SJSA1 (cell line): ENCODE measurements at regions not wholly inside any gene's neighbourhood (a gene's known extent, or its start where the extent isn't known, plus 50 kb on each side); places are given as distances from the start of the nearest gene placed in this dataset.

Source experiments
- DNase-seq, 2 experiments: peaks; one replicate each; pipeline ENCODE4 v3.0.0-alpha.2; 2015 to 2020; ENCODE audit warnings: low spot score in 2 of 2, low read depth in 1 of 2
- H3K27ac ChIP-seq: fragments of 250-450 bp; sonication (Bioruptor Pico); 2 replicates; pipeline ENCODE4 v1.5.1; 2020; ENCODE audit warnings: mild to moderate bottlenecking, moderate library complexity
- H3K27me3 ChIP-seq: fragments of 250-450 bp; sonication (Bioruptor Pico); replicated peaks from 2 replicates; pipeline ENCODE4 v1.5.1; 2020; ENCODE audit warnings: mild to moderate bottlenecking, moderate library complexity
- H3K36me3 ChIP-seq: fragments of 250-450 bp; sonication (Bioruptor Pico); 2 replicates; pipeline ENCODE4 v1.5.1; 2020; ENCODE audit warnings: mild to moderate bottlenecking
- H3K4me1 ChIP-seq: fragments of 250-450 bp; sonication (Bioruptor Pico); replicated peaks from 2 replicates; pipeline ENCODE4 v1.6.1; 2021; ENCODE audit warnings: mild to moderate bottlenecking
- H3K4me3 ChIP-seq: fragments of 250-450 bp; sonication (Bioruptor Pico); 2 replicates; pipeline ENCODE4 v1.5.1; 2020; ENCODE audit warnings: mild to moderate bottlenecking
- H3K9me3 ChIP-seq: fragments of 250-450 bp; sonication (Bioruptor Pico); replicated peaks from 2 replicates; pipeline ENCODE4 v1.5.1; 2020; ENCODE audit warnings: mild to moderate bottlenecking

- Histone ChIP-seq H3K4me3 (no peak overlapping the region), H3K27me3 (no peaks in the 10 kb centered on the region; the same call in 1 of the 2 replicates), H3K4me1 (no peaks in the 10 kb centered on the region), H3K36me3 (no peaks in the 10 kb centered on the region), H3K9me3 (no peaks in the 10 kb centered on the region), H3K27ac (no peak overlapping the region)
- DNase-seq: no peak
Observed at GRCh38 chr6:18664401-18664800, 277.3 kb downstream of the RNF144B start.

DNA sequence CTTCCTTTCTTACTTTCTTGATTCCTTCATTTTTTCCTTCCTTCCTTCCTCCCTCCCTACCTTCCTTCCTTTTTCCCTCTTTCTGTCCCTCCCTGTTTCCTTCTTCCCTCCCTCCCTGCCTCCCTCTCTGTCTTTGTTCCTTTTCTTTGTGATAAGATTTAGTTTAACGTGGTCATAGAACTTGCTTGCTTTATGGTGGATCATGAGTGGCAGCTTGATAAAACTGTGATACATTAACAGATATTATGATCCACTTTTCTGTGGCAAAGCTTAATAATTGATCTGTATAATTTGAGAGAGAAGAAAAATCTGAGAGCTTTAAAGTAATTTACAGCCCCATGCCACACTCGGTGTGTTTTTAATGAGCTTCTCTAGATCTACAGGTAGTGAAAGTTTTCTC lies 280.5 kb downstream of the RNF144B start:
- Histone ChIP-seq H3K9me3 (no peaks in the 10 kb centered on the region), H3K4me3 (no peak overlapping the region), H3K27ac (no peak overlapping the region), H3K27me3 (no peaks in the 10 kb centered on the region; the same call in 1 of the 2 replicates), H3K4me1 (no peaks in the 10 kb centered on the region), H3K36me3 (no peaks in the 10 kb centered on the region)
- DNase-seq: no peak

GRCh38 chr6:18668994-18669393 lies 281.8 kb downstream of the RNF144B start:
- H3K9me3 ChIP-seq: no peaks in the 10 kb centered on the region

GRCh38 chr6:18672852-18673251 lies 285.7 kb downstream of the RNF144B start:
- no peaks in the 10 kb centered on the region for H3K36me3 ChIP-seq

More at GRCh38 chr6:18668994-18669393, 281.8 kb downstream of the RNF144B start:
- Histone ChIP-seq H3K4me3 (no peak overlapping the region), H3K27ac (no peak overlapping the region), H3K4me1 (no peaks in the 10 kb centered on the region), H3K27me3 (no peaks in the 10 kb centered on the region; the same call in 1 of the 2 replicates), H3K36me3 (no peaks in the 10 kb centered on the region)
- DNase-seq: no peak

DNA sequence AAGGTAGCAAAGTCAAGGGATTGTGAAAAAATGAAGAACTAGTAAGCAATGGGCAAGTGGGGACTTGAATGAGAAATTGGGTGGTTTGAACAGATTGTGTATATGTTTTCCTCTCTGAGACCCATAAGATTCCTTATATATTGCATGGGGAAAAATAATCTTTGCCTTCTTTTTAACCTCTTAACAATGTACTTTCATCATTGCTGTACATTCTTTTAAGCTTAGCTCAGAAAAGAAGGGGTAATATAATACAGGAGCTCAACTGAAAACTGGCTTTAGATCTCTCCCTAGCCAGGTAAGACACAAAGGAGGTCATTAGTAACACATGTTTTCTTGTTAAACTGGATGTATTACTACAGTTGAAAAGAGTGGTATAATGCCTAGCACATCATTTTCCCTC lies 287.2 kb downstream of the RNF144B start:
- Histone ChIP-seq H3K27ac (no peak overlapping the region), H3K4me1 (no peaks in the 10 kb centered on the region), H3K27me3 (no peaks in the 10 kb centered on the region), H3K4me3 (no peak overlapping the region), H3K36me3 (no peaks in the 10 kb centered on the region), H3K9me3 (no peaks in the 10 kb centered on the region)
- no peak for DNase-seq

More at GRCh38 chr6:18672852-18673251, 285.7 kb downstream of the RNF144B start:
- Histone ChIP-seq H3K4me3 (no peak overlapping the region), H3K27ac (no peak overlapping the region), H3K9me3 (no peaks in the 10 kb centered on the region), H3K4me1 (no peaks in the 10 kb centered on the region), H3K27me3 (no peaks in the 10 kb centered on the region)
- DNase-seq: no peak

- Histone ChIP-seq H3K9me3 (no peaks in the 10 kb centered on the region), H3K27ac (no peak overlapping the region), H3K27me3 (no peaks in the 10 kb centered on the region), H3K36me3 (no peaks in the 10 kb centered on the region), H3K4me1 (no peaks in the 10 kb centered on the region), H3K4me3 (no peak overlapping the region)
- DNase-seq: no peak
Observed at GRCh38 chr6:18675881-18676280, 288.7 kb downstream of the RNF144B start.

DNA sequence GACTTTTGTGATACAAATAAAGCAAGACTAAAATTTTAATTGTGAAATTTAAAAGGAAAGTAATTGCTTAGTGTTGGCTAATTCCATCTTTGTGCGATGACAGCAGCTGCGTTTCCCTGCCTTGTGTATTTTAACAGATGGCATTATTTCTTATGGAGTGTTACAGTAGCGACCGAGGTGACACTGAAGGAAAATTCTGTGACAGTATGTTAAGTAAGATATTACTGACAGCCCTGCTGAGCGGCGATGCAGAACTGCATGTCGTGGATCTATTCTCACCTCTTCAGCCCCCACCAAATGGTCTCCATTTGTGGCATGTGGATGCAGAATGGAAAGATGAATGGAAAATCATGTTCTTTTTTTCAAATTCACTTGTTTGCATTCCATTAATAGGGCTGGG lies 289.4 kb downstream of the RNF144B start:
- no peaks in the 10 kb centered on the region for H3K9me3 ChIP-seq
- H3K27me3 ChIP-seq: no peaks in the 10 kb centered on the region
- no peaks in the 10 kb centered on the region for H3K36me3 ChIP-seq
- H3K4me1 ChIP-seq: no peaks in the 10 kb centered on the region
- no peak overlapping the region for H3K27ac ChIP-seq
- no peak for DNase-seq
- H3K4me3 ChIP-seq: no peak overlapping the region

GRCh38 chr6:18680842-18681241 lies 293.7 kb downstream of the RNF144B start:
- H3K9me3 ChIP-seq: no peaks in the 10 kb centered on the region
- peaks cover 3% of the 10 kb centered on the region; the same call in 1 of the 2 replicates for H3K27me3 ChIP-seq
- H3K4me3 ChIP-seq: no peak overlapping the region
- H3K4me1 ChIP-seq: no peaks in the 10 kb centered on the region
- no peak for DNase-seq
- H3K27ac ChIP-seq: no peak overlapping the region
- H3K36me3 ChIP-seq: no peaks in the 10 kb centered on the region

DNA sequence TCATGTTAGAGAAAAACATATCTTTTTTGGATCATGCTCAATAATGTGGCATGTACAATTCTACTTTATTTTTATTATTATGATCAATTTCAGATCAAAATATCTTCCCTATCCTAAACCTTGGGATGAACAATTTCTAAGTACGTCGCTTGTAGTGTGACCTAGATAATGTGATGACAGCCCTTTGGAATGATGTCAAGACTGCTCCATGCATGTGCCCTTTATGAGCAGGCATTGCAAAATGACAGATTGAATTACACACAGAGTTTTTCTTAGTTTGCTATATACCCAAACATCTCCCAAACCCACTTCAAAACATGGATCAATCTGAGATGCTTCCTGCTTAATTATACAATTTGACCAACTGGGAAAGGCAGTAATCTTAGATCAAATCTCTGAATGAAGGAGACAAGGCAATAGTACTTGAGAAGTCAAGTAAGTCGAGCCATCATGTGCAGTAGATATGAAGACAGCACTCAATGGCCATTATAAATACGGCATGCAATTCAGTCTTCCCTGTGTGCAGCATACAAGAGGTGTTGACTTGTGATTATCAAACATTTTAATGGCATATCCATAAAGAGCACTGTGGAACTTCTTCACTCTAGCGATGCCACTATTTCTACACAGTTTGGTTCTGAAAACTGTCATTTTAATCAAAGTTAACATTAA lies 294.8 kb downstream of the RNF144B start:
- DNase-seq: no peak
- Histone ChIP-seq H3K27me3 (peaks cover 3% of the 10 kb centered on the region; the same call in 1 of the 2 replicates), H3K9me3 (no peaks in the 10 kb centered on the region), H3K36me3 (no peaks in the 10 kb centered on the region), H3K27ac (no peak overlapping the region), H3K4me3 (no peak overlapping the region), H3K4me1 (no peaks in the 10 kb centered on the region)

DNA sequence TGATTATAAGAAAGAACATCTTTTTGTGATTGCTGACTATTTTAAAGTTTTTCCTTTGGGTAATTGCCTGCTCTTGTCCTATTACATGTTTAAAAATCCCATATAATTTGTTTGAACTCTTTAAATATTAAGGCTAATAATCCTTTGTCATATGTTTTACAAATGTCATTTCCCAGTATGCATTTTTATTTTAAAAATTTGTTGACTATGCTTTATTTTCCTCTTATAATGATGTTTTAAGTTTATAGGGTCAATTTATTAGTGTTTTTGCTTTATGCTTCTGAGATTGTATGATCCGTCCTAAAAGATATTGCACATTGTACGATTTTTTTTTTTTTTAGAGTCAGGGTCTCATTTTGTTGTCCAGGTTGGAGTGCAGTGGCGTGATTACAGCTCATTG lies 297.2 kb downstream of the RNF144B start:
- H3K4me1 ChIP-seq: no peaks in the 10 kb centered on the region
- peaks cover 3% of the 10 kb centered on the region; the same call in 1 of the 2 replicates for H3K27me3 ChIP-seq
- H3K9me3 ChIP-seq: no peaks in the 10 kb centered on the region
- no peaks in the 10 kb centered on the region for H3K36me3 ChIP-seq
- no peak overlapping the region for H3K27ac ChIP-seq
- no peak for DNase-seq
- no peak overlapping the region for H3K4me3 ChIP-seq

- Histone ChIP-seq H3K4me3 (no peak overlapping the region), H3K4me1 (no peaks in the 10 kb centered on the region), H3K27me3 (no peaks in the 10 kb centered on the region; the same call in 1 of the 2 replicates), H3K27ac (no peak overlapping the region), H3K36me3 (no peaks in the 10 kb centered on the region), H3K9me3 (no peaks in the 10 kb centered on the region)
- no peak for DNase-seq
Observed at GRCh38 chr6:18692929-18693685, 306.0 kb downstream of the RNF144B start.

- Histone ChIP-seq H3K9me3 (no peaks in the 10 kb centered on the region), H3K4me3 (no peak overlapping the region), H3K27me3 (no peaks in the 10 kb centered on the region; the same call in 1 of the 2 replicates), H3K36me3 (no peaks in the 10 kb centered on the region), H3K4me1 (no peaks in the 10 kb centered on the region), H3K27ac (no peak overlapping the region)
- no peak for DNase-seq
Observed at GRCh38 chr6:18693881-18694280, 306.7 kb downstream of the RNF144B start.

DNA sequence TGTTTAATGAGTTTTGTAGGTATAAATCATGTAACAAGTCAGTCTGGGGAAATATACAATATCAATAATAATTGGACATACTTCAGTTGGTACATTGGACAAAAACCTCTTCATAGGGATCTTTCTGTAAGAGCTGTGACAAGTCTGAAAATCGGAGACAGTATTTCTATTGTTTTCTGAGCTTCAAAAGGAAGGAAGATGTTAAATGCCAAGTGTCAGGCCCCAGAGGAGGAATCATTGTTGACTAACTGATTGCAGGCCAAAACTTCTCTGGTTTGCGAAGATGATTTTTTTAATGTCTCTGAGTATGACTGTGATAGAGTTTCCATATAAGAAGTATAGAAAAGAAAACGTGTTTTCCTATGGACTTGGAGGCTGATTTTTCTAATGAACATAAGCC lies 316.4 kb downstream of the RNF144B start:
- H3K27ac ChIP-seq: no peak overlapping the region
- no peak for DNase-seq
- H3K4me1 ChIP-seq: no peaks in the 10 kb centered on the region
- no peaks in the 10 kb centered on the region for H3K9me3 ChIP-seq
- peaks cover 5% of the 10 kb centered on the region; the same call in 1 of the 2 replicates for H3K27me3 ChIP-seq
- 0 out of 2 replicates have a peak, but pooled peaks cover 2% of the 10 kb centered on the region for H3K36me3 ChIP-seq
- H3K4me3 ChIP-seq: no peak overlapping the region

DNA sequence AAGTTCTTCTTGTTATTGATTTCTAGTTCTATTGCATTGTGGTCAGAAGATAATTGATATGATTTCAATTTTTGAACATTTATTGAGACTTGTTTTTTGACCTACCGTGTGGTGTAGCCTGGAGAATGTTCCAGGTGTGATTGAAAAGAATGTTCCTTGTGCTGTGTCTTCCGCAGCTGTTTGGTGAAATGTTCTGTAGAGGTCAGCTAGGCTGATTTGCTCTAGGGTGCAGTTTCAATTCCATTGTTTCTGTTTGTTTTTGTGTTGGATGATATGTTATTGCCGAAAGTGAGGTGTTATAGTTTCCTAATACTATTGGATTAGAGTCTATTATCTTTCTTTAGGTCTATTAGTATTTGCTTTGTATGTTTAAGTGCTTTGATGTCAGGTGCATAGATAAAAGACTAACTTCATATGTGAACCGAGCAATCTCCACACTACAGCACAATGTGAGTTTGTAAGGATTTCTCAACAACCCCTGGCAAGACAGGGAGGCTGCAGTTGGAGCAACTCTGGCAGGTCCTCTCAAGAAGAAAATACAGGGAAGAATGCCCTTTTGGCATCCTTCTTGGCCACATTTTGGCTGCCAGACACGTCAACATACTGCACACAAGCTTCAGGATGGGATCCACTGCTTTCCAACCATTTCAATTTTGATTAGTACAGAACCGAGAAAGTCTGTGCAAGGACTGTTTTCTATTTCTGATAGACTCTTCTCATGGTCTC lies 320.7 kb downstream of the RNF144B start:
- DNase-seq: no peak
- H3K36me3 ChIP-seq: no peaks in the 10 kb centered on the region

More for the DNA sequence above, 320.7 kb downstream of the RNF144B start:
- Histone ChIP-seq H3K4me1 (no peaks in the 10 kb centered on the region), H3K27ac (no peak overlapping the region), H3K27me3 (peaks cover 8% of the 10 kb centered on the region), H3K4me3 (no peak overlapping the region), H3K9me3 (no peaks in the 10 kb centered on the region)
